GM12878 (cell line): ENCODE measurements at regions not wholly inside any gene's neighbourhood (a gene's known extent, or its start where the extent isn't known, plus 50 kb on each side); places are given as distances from the start of the nearest gene placed in this dataset.

Source experiments
- ATAC-seq: fragments of 200-7000 bp; cut with Tn5 transposase; 3 replicates; pipeline ENCODE4 v1.9.1; 2020; ENCODE audit warnings: mild to moderate bottlenecking, moderate library complexity
- BruUV-seq: library from RNA; stranded (reverse); fragments of 400-500 nt; replicated peaks from 2 replicates; lab custom pipeline; 2021; lab: Mats Ljungman, UMichigan
- CTCF ChIA-PET: fragments of 300-600 bp; sonication (Branson Sonifier 250); formaldehyde crosslinking; extraction: SDS; loops from one replicate; lab custom pipeline; 2021; ENCODE audit warnings: inconsistent platforms; lab: Yijun Ruan, JAX
- POLR2A ChIA-PET: fragments of 350-600 bp; formaldehyde crosslinking; extraction: SDS; loops from one replicate; lab custom pipeline; 2021; ENCODE audit warnings: inconsistent platforms; lab: Charles Lee
- RAD21 ChIA-PET: fragments of 300-600 bp; sonication (Branson Sonifier 250); formaldehyde crosslinking; loops from one replicate; lab custom pipeline; 2023; ENCODE audit warnings: antibody characterized with exemption; ENCODE audit not compliant: unreplicated experiment; lab: Charles Lee
- SMC1A ChIA-PET: fragments of 300-600 bp; sonication (Branson Sonifier 250); formaldehyde crosslinking; loops from one replicate; lab custom pipeline; 2023; ENCODE audit not compliant: unreplicated experiment, uncharacterized antibody; lab: Charles Lee
- DNase-seq: peaks from one replicate; pipeline ENCODE4 v3.0.0-alpha.2; 2011; ENCODE audit warnings: low read depth, low spot score
- FAIRE-seq: peaks from 3 replicates; lab custom pipeline; 2011; peaks lifted over from hg19 to GRCh38; lab: Jason Lieb, UNC
- H2AFZ ChIP-seq: 2 replicates; pipeline ENCODE4 v1.6.0; 2011; ENCODE audit warnings: low read depth, low read length, control low read depth; ENCODE audit not compliant: control insufficient read depth
- H3K27ac ChIP-seq: 2 replicates; pipeline ENCODE4 v1.5.1; 2011; ENCODE audit warnings: control low read depth; ENCODE audit not compliant: control insufficient read depth, insufficient read depth
- H3K27me3 ChIP-seq, 2 experiments: replicated peaks in 1 of 2; 2 replicates each; pipeline versions ENCODE4 v1.6.0 to v1.6.1; 2011; ENCODE audit warnings: low read length in 1 of 2; ENCODE audit not compliant: control insufficient read depth in 2 of 2, insufficient read depth in 2 of 2
- H3K36me3 ChIP-seq, 2 experiments: 2 replicates each; pipeline ENCODE4 v1.5.1; 2011; ENCODE audit warnings: low read length in 1 of 2; ENCODE audit not compliant: control insufficient read depth in 2 of 2, insufficient read depth in 2 of 2
- H3K4me1 ChIP-seq: 2 replicates; pipeline ENCODE4 v1.6.1; 2011; ENCODE audit warnings: mild to moderate bottlenecking, low read length, moderate library complexity, mixed read lengths; ENCODE audit not compliant: control insufficient read depth, insufficient read depth
- H3K4me2 ChIP-seq: 2 replicates; pipeline ENCODE4 v1.6.0; 2011; ENCODE audit warnings: control low read depth; ENCODE audit not compliant: control insufficient read depth, insufficient read depth
- H3K4me3 ChIP-seq: fragments of 200-600 bp; sonication (generic); 2 replicates; pipeline ENCODE4 v1.5.1; 2016
- H3K79me2 ChIP-seq: 2 replicates; pipeline ENCODE4 v1.6.0; 2011; ENCODE audit warnings: low read length; ENCODE audit not compliant: control insufficient read depth, insufficient read depth
- H3K9ac ChIP-seq: 2 replicates; pipeline ENCODE4 v1.8.0; 2011; ENCODE audit warnings: low read length, control low read depth, mixed read lengths; ENCODE audit not compliant: control insufficient read depth, insufficient read depth
- H3K9me3 ChIP-seq: replicated peaks from 3 replicates; pipeline ENCODE4 v1.5.1; 2011; ENCODE audit warnings: mild to moderate bottlenecking, low read length; ENCODE audit not compliant: control insufficient read depth, insufficient read depth
- H4K20me1 ChIP-seq: 2 replicates; pipeline ENCODE4 v1.6.0; 2011; ENCODE audit not compliant: control insufficient read depth, insufficient read depth
- CHD4 ChIP-seq: fragments of 200-600 bp; sonication (generic); IDR thresholded peaks from 2 replicates; pipeline ENCODE4 v1.6.1; 2016; ENCODE audit warnings: mild to moderate bottlenecking
- ESRRA ChIP-seq: IDR thresholded peaks from 2 replicates; pipeline ENCODE4 v1.6.1; 2012; ENCODE audit warnings: mild to moderate bottlenecking, low read length, improper control_type of control experiment
- KAT2A ChIP-seq: conservative IDR thresholded peaks from 2 replicates; pipeline ENCODE4 v1.6.1; 2011; ENCODE audit warnings: low read depth, low read length; ENCODE audit not compliant: control insufficient read depth
- NR2F1 ChIP-seq: fragments of 450-650 bp; conservative IDR thresholded peaks from 2 replicates; pipeline ENCODE4 v1.6.1; 2017; ENCODE audit warnings: mild to moderate bottlenecking
- REST ChIP-seq: IDR thresholded peaks from 2 replicates; pipeline ENCODE4 v1.6.1; 2012; ENCODE audit warnings: mild to moderate bottlenecking, low read depth, low read length
- TCF12 ChIP-seq: IDR thresholded peaks from 2 replicates; pipeline ENCODE4 v1.6.1; 2011; ENCODE audit warnings: low read depth, mild to moderate bottlenecking, low read length
- ZZZ3 ChIP-seq: IDR thresholded peaks from 2 replicates; pipeline ENCODE4 v1.6.1; 2011; ENCODE audit warnings: low read depth; ENCODE audit not compliant: control insufficient read depth, insufficient read length
- WGBS: methylation state at CpG from one replicate; pipeline ENCODE4 v1.1.6; 2016; ENCODE audit warnings: low lambda C conversion rate; ENCODE audit not compliant: insufficient replicate concordance, insufficient coverage; ENCODE audit errors: missing lambda C conversion rate; 5-methylcytosine and 5-hydroxymethylcytosine counted together
- in situ Hi-C: fragments of 300-500 bp; cut with MboI; formaldehyde crosslinking; loops from 9 replicates; pipeline ENCODE4 v1.14.3; 2018; ENCODE audit warnings: mixed read lengths
- intact Hi-C: fragments of 100-400 bp; cut with micrococcal nuclease; formaldehyde crosslinking; loops from one replicate; pipeline ENCODE4 v1.14.2; 2022; ENCODE audit not compliant: unreplicated experiment

DNA sequence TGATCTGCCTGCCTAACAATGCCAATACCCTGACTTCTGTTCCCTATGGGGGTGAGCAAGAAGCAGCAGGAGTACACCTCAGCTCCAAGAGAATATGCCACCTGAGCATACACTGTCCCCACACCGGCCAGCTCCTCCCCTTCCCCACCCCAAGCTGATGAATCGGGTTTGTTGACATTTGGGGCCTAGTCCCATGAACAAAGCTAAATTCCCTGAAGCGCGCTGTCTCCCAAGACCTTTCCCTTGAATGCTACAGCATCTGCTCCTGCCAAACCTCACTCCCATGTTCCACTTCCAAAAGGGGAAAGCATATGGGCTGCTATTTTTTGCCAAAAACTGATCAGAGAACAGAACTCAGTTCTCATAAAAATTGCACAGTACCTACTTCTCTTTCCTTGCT, 220.4 kb upstream of the CAMK1G start:
- WGBS = 56% methylated on average over 4 of the region's 4 CpGs
- DNase-seq (no peak), FAIRE-seq (no peak), ATAC-seq (no peak)
- in situ Hi-C loops (no loop called here), intact Hi-C loops (no loop called here)
- ChIA-PET SMC1A (no interaction called here), CTCF (no interaction called here), RAD21 (no interaction called here), POLR2A (no interaction called here)
- no peak for TF ChIP-seq KAT2A
- no peak for TF ChIP-seq NR2F1
- no peak for TF ChIP-seq ZZZ3
- TF ChIP-seq TCF12 = no peak
- no peak for TF ChIP-seq CHD4
- TF ChIP-seq ESRRA = no peak
- TF ChIP-seq REST = no peak
- Histone ChIP-seq H3K79me2 (no peaks in the 10 kb centered on the region), H3K27ac (no peak overlapping the region), H3K4me1 (no peaks in the 10 kb centered on the region), H2AFZ (no peak overlapping the region), H3K9ac (no peak overlapping the region), H3K9me3 (no peaks in the 10 kb centered on the region), H3K4me3 (no peak overlapping the region), H3K4me2 (no peak overlapping the region), H3K27me3 (no peaks in the 10 kb centered on the region; a peak in 1 of 4 replicates), H4K20me1 (no peaks in the 10 kb centered on the region), H3K36me3 (no peaks in the 10 kb centered on the region)
- no TSS peak for BruUV-seq
